Hepatocyte (in vitro differentiated cells): ENCODE measurements at regions not wholly inside any gene's neighbourhood (a gene's known extent, or its start where the extent isn't known, plus 50 kb on each side); places are given as distances from the start of the nearest gene placed in this dataset.

Source experiments
- CTCF ChIP-seq: fragments of 200-600 bp; sonication (generic); IDR thresholded peaks from 2 replicates; pipeline ENCODE4 v1.5.1; 2016; ENCODE audit warnings: antibody characterized with exemption, mild to moderate bottlenecking; ENCODE audit not compliant: poor library complexity
- EZH2 ChIP-seq: fragments of 200-600 bp; sonication (generic); IDR thresholded peaks from 2 replicates; pipeline ENCODE4 v1.6.1; 2016; ENCODE audit warnings: antibody characterized with exemption, mild to moderate bottlenecking, borderline replicate concordance
- EZH2phosphoT487 ChIP-seq: fragments of 200-600 bp; sonication (generic); IDR thresholded peaks from one replicate; pipeline ENCODE4 v1.6.1; 2018; ENCODE audit warnings: antibody characterized with exemption, mild to moderate bottlenecking, low read depth, moderate library complexity; ENCODE audit not compliant: unreplicated experiment, severe bottlenecking

GRCh38 chr2:183487326-183487725 is 363.1 kb downstream of the NUP35 start:
- no peak for TF ChIP-seq CTCF
- TF ChIP-seq EZH2: no peak
- no peak for TF ChIP-seq EZH2phosphoT487
